Prostate gland (tissue), 2 donors: ENCODE measurements at regions not wholly inside any gene's neighbourhood (a gene's known extent, or its start where the extent isn't known, plus 50 kb on each side); places are given as distances from the start of the nearest gene placed in this dataset.

Experiments used
- POLR2AphosphoS5 ChIP-seq: sonication (generic); formaldehyde crosslinking; IDR thresholded peaks from one replicate; pipeline ENCODE4 v1.6.1; 2017; ENCODE audit warnings: antibody characterized with exemption
- TF ChIP-seq, protein P1 (sequence below), 4 experiments: fragments of 200-600 bp in 2 of 4; fragments of 450-650 bp in 2 of 4; sonication (generic) in 2 of 4; IDR thresholded peaks; 1 replicate in 3 of 4; 2 replicates in 1 of 4; pipeline ENCODE4 v1.5.1; 2016 to 2019; ENCODE audit warnings: antibody characterized with exemption in 4 of 4, mild to moderate bottlenecking in 2 of 4, moderate library complexity in 2 of 4

- TF ChIP-seq, protein P1, sequence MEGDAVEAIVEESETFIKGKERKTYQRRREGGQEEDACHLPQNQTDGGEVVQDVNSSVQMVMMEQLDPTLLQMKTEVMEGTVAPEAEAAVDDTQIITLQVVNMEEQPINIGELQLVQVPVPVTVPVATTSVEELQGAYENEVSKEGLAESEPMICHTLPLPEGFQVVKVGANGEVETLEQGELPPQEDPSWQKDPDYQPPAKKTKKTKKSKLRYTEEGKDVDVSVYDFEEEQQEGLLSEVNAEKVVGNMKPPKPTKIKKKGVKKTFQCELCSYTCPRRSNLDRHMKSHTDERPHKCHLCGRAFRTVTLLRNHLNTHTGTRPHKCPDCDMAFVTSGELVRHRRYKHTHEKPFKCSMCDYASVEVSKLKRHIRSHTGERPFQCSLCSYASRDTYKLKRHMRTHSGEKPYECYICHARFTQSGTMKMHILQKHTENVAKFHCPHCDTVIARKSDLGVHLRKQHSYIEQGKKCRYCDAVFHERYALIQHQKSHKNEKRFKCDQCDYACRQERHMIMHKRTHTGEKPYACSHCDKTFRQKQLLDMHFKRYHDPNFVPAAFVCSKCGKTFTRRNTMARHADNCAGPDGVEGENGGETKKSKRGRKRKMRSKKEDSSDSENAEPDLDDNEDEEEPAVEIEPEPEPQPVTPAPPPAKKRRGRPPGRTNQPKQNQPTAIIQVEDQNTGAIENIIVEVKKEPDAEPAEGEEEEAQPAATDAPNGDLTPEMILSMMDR (IDR thresholded peaks at IDR 0.05): no peak
- TF ChIP-seq POLR2AphosphoS5: no peak
These were observed 226.2 kb upstream of the ZFHX3 start for GRCh38 chr16:73274140-73274539.
